ENCODE measurements at regions not wholly inside any gene's neighbourhood (a gene's known extent, or its start where the extent isn't known, plus 50 kb on each side); places are given as distances from the start of the nearest gene placed in this dataset.

GRCh38 chr16:51035711-51036110 is 115.4 kb downstream of the SALL1 start:
- no peak for DNase-seq (ENCODE audit: low read depth in 2 of 3, low spot score in 2 of 3)

GRCh38 chr16:51035110-51035498 is 116.0 kb downstream of the SALL1 start:
- no peak for DNase-seq (ENCODE audit: low read depth in 2 of 3, low spot score in 2 of 3)

GRCh38 chr16:51034481-51035109 is 116.5 kb downstream of the SALL1 start:
- no peak for DNase-seq (ENCODE audit: low read depth in 2 of 3, low spot score in 2 of 3)

- no peak for DNase-seq (ENCODE audit: low read depth in 2 of 3, low spot score in 2 of 3)
These were observed 119.5 kb downstream of the SALL1 start for GRCh38 chr16:51031598-51031997.

GRCh38 chr16:51030516-51030915 is 120.6 kb downstream of the SALL1 start:
- DNase-seq (ENCODE audit: low read depth in 2 of 3, low spot score in 2 of 3), result no peak

GRCh38 chr16:51025588-51026290 is 125.3 kb downstream of the SALL1 start:
- no peak for DNase-seq (ENCODE audit: low read depth in 2 of 3, low spot score in 2 of 3)

GRCh38 chr16:51024703-51025102 is 126.4 kb downstream of the SALL1 start:
- no peak for DNase-seq (ENCODE audit: low read depth in 2 of 3, low spot score in 2 of 3)

GRCh38 chr16:51022955-51023354 is 128.1 kb downstream of the SALL1 start:
- DNase-seq (ENCODE audit: low read depth in 2 of 3, low spot score in 2 of 3), result no peak

- no peak for DNase-seq (ENCODE audit: low read depth in 2 of 3, low spot score in 2 of 3)
These were observed 131.5 kb downstream of the SALL1 start for GRCh38 chr16:51019617-51020016.

- DNase-seq (ENCODE audit: low read depth in 2 of 3, low spot score in 2 of 3), result no peak
These were observed 133.1 kb downstream of the SALL1 start for GRCh38 chr16:51017969-51018368.

- DNase-seq (ENCODE audit: low read depth in 2 of 3, low spot score in 2 of 3), result no peak
These were observed 138.7 kb downstream of the SALL1 start for GRCh38 chr16:51012396-51012795.

GRCh38 chr16:51010817-51011216 is 140.3 kb downstream of the SALL1 start:
- DNase-seq (ENCODE audit: low read depth in 2 of 3, low spot score in 2 of 3), result no peak

- DNase-seq (ENCODE audit: low read depth in 2 of 3, low spot score in 2 of 3), result no peak
These were observed 141.3 kb downstream of the SALL1 start for GRCh38 chr16:51009813-51010212.

- DNase-seq (ENCODE audit: low read depth in 2 of 3, low spot score in 2 of 3), result no peak
These were observed 141.7 kb downstream of the SALL1 start for GRCh38 chr16:51009359-51009758.

- no peak for DNase-seq (ENCODE audit: low read depth in 2 of 3, low spot score in 2 of 3)
These were observed 142.5 kb downstream of the SALL1 start for GRCh38 chr16:51008607-51009006.

- DNase-seq (ENCODE audit: low read depth in 2 of 3, low spot score in 2 of 3), result no peak
These were observed 143.0 kb downstream of the SALL1 start for GRCh38 chr16:51008037-51008436.

GRCh38 chr16:51003850-51004566 is 147.1 kb downstream of the SALL1 start:
- no peak for DNase-seq (ENCODE audit: low read depth in 2 of 3, low spot score in 2 of 3)

- no peak for DNase-seq (ENCODE audit: low read depth in 2 of 3, low spot score in 2 of 3)
These were observed 148.1 kb downstream of the SALL1 start for GRCh38 chr16:51002881-51003490.

GRCh38 chr16:50999181-50999580 is 151.9 kb downstream of the SALL1 start:
- DNase-seq (ENCODE audit: low read depth in 2 of 3, low spot score in 2 of 3), result no peak

GRCh38 chr16:50998411-50998810 is 152.7 kb downstream of the SALL1 start:
- no peak for DNase-seq (ENCODE audit: low read depth in 2 of 3, low spot score in 2 of 3)

- DNase-seq (ENCODE audit: low read depth in 2 of 3, low spot score in 2 of 3), result no peak
These were observed 153.4 kb downstream of the SALL1 start for GRCh38 chr16:50997679-50998078.

GRCh38 chr16:50996830-50997186 is 154.3 kb downstream of the SALL1 start:
- no peak for DNase-seq (ENCODE audit: low read depth in 2 of 3, low spot score in 2 of 3)

All from activated CD8-positive, alpha-beta memory T cell treated with anti-CD3 and anti-CD28 coated beads for 48 hours (primary cell).